H1 (cell line): ENCODE measurements at regions not wholly inside any gene's neighbourhood (a gene's known extent, or its start where the extent isn't known, plus 50 kb on each side); places are given as distances from the start of the nearest gene placed in this dataset.

ENCODE experiments used
- CTCF ChIA-PET: fragments of 300-600 bp; sonication (Branson Sonifier 250); formaldehyde crosslinking; loops from one replicate; lab custom pipeline; 2021; ENCODE audit not compliant: partially characterized antibody; lab: Charles Lee
- POLR2A ChIA-PET: fragments of 300-600 bp; sonication (Branson Sonifier 250); formaldehyde crosslinking; loops from one replicate; lab custom pipeline; 2021; ENCODE audit warnings: inconsistent platforms; ENCODE audit not compliant: partially characterized antibody; lab: Charles Lee
- DNase-seq, 2 experiments: peaks; one replicate each; pipeline versions ENCODE4 v3.0.0 to v3.0.0-alpha.2; 2010 to 2022; ENCODE audit warnings: low spot score in 2 of 2, low read depth in 1 of 2, mixed read lengths in 1 of 2
- FAIRE-seq: peaks from 2 replicates; lab custom pipeline; 2011; peaks lifted over from hg19 to GRCh38; lab: Jason Lieb, UNC
- H2AFZ ChIP-seq: 2 replicates; pipeline ENCODE4 v1.8.1; 2012; ENCODE audit warnings: low read length, inconsistent platforms
- H2AK5ac ChIP-seq: 2 replicates; pipeline ENCODE4 v1.6.1; 2013; ENCODE audit warnings: low read depth, low read length
- H2BK120ac ChIP-seq: replicated peaks from 2 replicates; pipeline ENCODE3; 2013; ENCODE audit warnings: low read depth, low read length, inconsistent platforms
- H2BK12ac ChIP-seq: 2 replicates; pipeline ENCODE4 v1.6.1; 2013; ENCODE audit warnings: low read depth, low read length
- H2BK15ac ChIP-seq: 2 replicates; pipeline ENCODE4 v1.6.1; 2013; ENCODE audit warnings: low read length
- H2BK20ac ChIP-seq: 2 replicates; pipeline ENCODE4 v1.6.1; 2013; ENCODE audit warnings: low read length
- H2BK5ac ChIP-seq: 2 replicates; pipeline ENCODE4 v1.6.1; 2013; ENCODE audit warnings: low read depth, low read length
- H3K14ac ChIP-seq: 2 replicates; pipeline ENCODE4 v1.6.1; 2013; ENCODE audit warnings: inconsistent platforms; ENCODE audit not compliant: insufficient read length
- H3K18ac ChIP-seq: 2 replicates; pipeline ENCODE4 v1.6.1; 2013; ENCODE audit warnings: low read length; ENCODE audit errors: extremely low read depth
- H3K23ac ChIP-seq: 2 replicates; pipeline ENCODE4 v1.6.1; 2013; ENCODE audit warnings: inconsistent platforms; ENCODE audit not compliant: insufficient read length
- H3K23me2 ChIP-seq: 2 replicates; pipeline ENCODE4 v1.6.1; 2013; ENCODE audit warnings: low read depth, low read length
- H3K27ac ChIP-seq: 2 replicates; pipeline ENCODE4 v1.6.1; 2011; ENCODE audit warnings: low read depth, low read length, inconsistent platforms
- H3K27me3 ChIP-seq, 4 experiments: replicated peaks in 1 of 4; 1 replicate in 1 of 4; 2 replicates in 3 of 4; pipeline versions ENCODE4 v1.6.1 to v1.8.1; 2011 to 2013; ENCODE audit warnings: low read length in 3 of 4, mild to moderate bottlenecking in 3 of 4, inconsistent platforms in 2 of 4, mixed read lengths in 2 of 4, moderate library complexity in 1 of 4; ENCODE audit not compliant: control insufficient read depth in 3 of 4, insufficient read depth in 3 of 4; ENCODE audit errors: extremely low read depth in 1 of 4
- H3K36me3 ChIP-seq, 4 experiments: 2 replicates each; pipeline versions ENCODE4 v1.6.1 to v1.8.1; 2011 to 2013; ENCODE audit warnings: mild to moderate bottlenecking in 4 of 4, low read length in 3 of 4, moderate library complexity in 2 of 4, control low read depth in 1 of 4, inconsistent platforms in 1 of 4; ENCODE audit not compliant: insufficient read depth in 4 of 4, control insufficient read depth in 2 of 4
- H3K4ac ChIP-seq: replicated peaks from 2 replicates; pipeline ENCODE3; 2013; ENCODE audit warnings: low read length, low read depth, mixed read lengths, inconsistent platforms; ENCODE audit not compliant: insufficient read length
- H3K4me1 ChIP-seq, 4 experiments: replicated peaks in 1 of 4; 1 replicate in 1 of 4; 2 replicates in 3 of 4; pipeline versions ENCODE4 v1.6.1 to v1.8.1; 2011 to 2013; ENCODE audit warnings: low read length in 3 of 4, inconsistent platforms in 2 of 4, mixed read lengths in 1 of 4; ENCODE audit not compliant: insufficient read depth in 4 of 4, control insufficient read depth in 3 of 4
- H3K4me2 ChIP-seq, 2 experiments: 2 replicates each; pipeline versions ENCODE4 v1.6.1 to v1.8.1; 2011 to 2013; ENCODE audit warnings: low read depth in 2 of 2, low read length in 2 of 2, control low read depth in 1 of 2, inconsistent platforms in 1 of 2, mild to moderate bottlenecking in 1 of 2; ENCODE audit not compliant: insufficient read depth in 1 of 2
- H3K4me3 ChIP-seq, 4 experiments: fragments of 200-600, 300-600 bp in 1 of 4; sonication (generic), shearing (Covaris generic), sonication (Bioruptor Twin) in 1 of 4; 2 replicates each; pipeline versions ENCODE4 v1.5.1 to v1.8.1; 2011 to 2016; ENCODE audit warnings: low read length in 4 of 4, low read depth in 3 of 4, control low read depth in 2 of 4, inconsistent platforms in 2 of 4, mild to moderate bottlenecking in 2 of 4, mixed read lengths in 1 of 4, moderate library complexity in 1 of 4; ENCODE audit not compliant: insufficient read depth in 2 of 4; ENCODE audit errors: extremely low read depth in 1 of 4
- H3K56ac ChIP-seq: replicated peaks from 2 replicates; pipeline ENCODE3; 2013; ENCODE audit warnings: low read depth, mild to moderate bottlenecking, mixed read lengths, low read length, inconsistent platforms; ENCODE audit not compliant: insufficient read length
- H3K79me1 ChIP-seq: 2 replicates; pipeline ENCODE4 v1.6.1; 2013; ENCODE audit warnings: low read depth, low read length, control low read depth
- H3K79me2 ChIP-seq, 2 experiments: 2 replicates each; pipeline versions ENCODE4 v1.6.1 to v1.8.1; 2012 to 2013; ENCODE audit warnings: low read length in 2 of 2, mild to moderate bottlenecking in 2 of 2, inconsistent platforms in 1 of 2; ENCODE audit not compliant: insufficient read depth in 2 of 2, control insufficient read depth in 1 of 2
- H3K9ac ChIP-seq, 4 experiments: replicated peaks in 1 of 4; 1 replicate in 1 of 4; 2 replicates in 3 of 4; pipeline versions ENCODE4 v1.6.1 to v1.8.1; 2011 to 2013; ENCODE audit warnings: low read depth in 3 of 4, low read length in 3 of 4, control low read depth in 2 of 4, mild to moderate bottlenecking in 2 of 4, moderate library complexity in 2 of 4, inconsistent platforms in 1 of 4; ENCODE audit errors: extremely low read depth in 1 of 4
- H3K9me3 ChIP-seq, 2 experiments: 2 replicates each; pipeline versions ENCODE4 v1.6.1 to v1.8.1; 2012 to 2013; ENCODE audit warnings: mild to moderate bottlenecking in 2 of 2, moderate library complexity in 2 of 2, control low read depth in 1 of 2, inconsistent platforms in 1 of 2, low read depth in 1 of 2, low read length in 1 of 2, mixed read lengths in 1 of 2; ENCODE audit not compliant: insufficient read depth in 2 of 2
- H4K20me1 ChIP-seq, 2 experiments: replicated peaks in 1 of 2; 2 replicates each; pipeline versions ENCODE3 to v1.8.1; 2011 to 2013; ENCODE audit warnings: inconsistent platforms in 2 of 2, low read length in 2 of 2, mild to moderate bottlenecking in 1 of 2; ENCODE audit not compliant: insufficient read depth in 2 of 2, control insufficient read depth in 1 of 2
- H4K5ac ChIP-seq: 2 replicates; pipeline ENCODE4 v1.6.1; 2013; ENCODE audit warnings: low read length, low read depth, mixed read lengths, inconsistent platforms; ENCODE audit not compliant: insufficient read length
- H4K8ac ChIP-seq: 2 replicates; pipeline ENCODE4 v1.8.0; 2013; ENCODE audit warnings: mild to moderate bottlenecking, moderate library complexity, low read length, inconsistent platforms; ENCODE audit not compliant: insufficient read depth; ENCODE audit errors: extremely low read depth
- H4K91ac ChIP-seq: replicated peaks from 2 replicates; pipeline ENCODE3; 2013; ENCODE audit warnings: low read length, mixed read lengths, inconsistent platforms; ENCODE audit not compliant: insufficient read length
- CHD7 ChIP-seq: fragments of 300-600 bp; sonication (generic); IDR thresholded peaks from 2 replicates; pipeline ENCODE4 v1.7.1; 2012; ENCODE audit warnings: low read length, moderate library complexity, mild to moderate bottlenecking, inconsistent platforms; ENCODE audit not compliant: insufficient replicate concordance
- WGBS, 2 experiments: shearing (Covaris generic) in 1 of 2; methylation state at CpG; one replicate each; pipeline versions ENCODE4 v1.1.6 to v1.1.7; 2013 to 2015; ENCODE audit warnings: low lambda C conversion rate in 2 of 2, mixed read lengths in 2 of 2, inconsistent platforms in 1 of 2, low coverage in 1 of 2, missing lambda C conversion rate in 1 of 2; ENCODE audit not compliant: insufficient replicate concordance in 2 of 2, insufficient coverage in 1 of 2, insufficient read length in 1 of 2; ENCODE audit errors: extremely low coverage in 1 of 2, missing lambda C conversion rate in 1 of 2; 5-methylcytosine and 5-hydroxymethylcytosine counted together

GRCh38 chr14:71286126-71286525 lies 378.9 kb downstream of the PCNX1 start:
- H3K4me2 ChIP-seq, result no peak overlapping the region
- no peak overlapping the region for H4K8ac ChIP-seq
- H3K79me1 ChIP-seq, result no peaks in the 10 kb centered on the region
- peaks cover 0 to 3% of the 10 kb centered on the region in 2 experiments; a peak in 2 of 4 replicates for H3K9me3 ChIP-seq
- H3K27ac ChIP-seq, result no peak overlapping the region
- ChIA-PET CTCF (no interaction called here), POLR2A (no interaction called here)
- H3K23ac ChIP-seq, result no peak overlapping the region
- no peak overlapping the region for H2BK5ac ChIP-seq
- no peak overlapping the region for H4K5ac ChIP-seq
- no peaks in the 10 kb centered on the region for H3K23me2 ChIP-seq
- H3K27me3 ChIP-seq, result no peaks in the 10 kb centered on the region
- no peak overlapping the region for H3K9ac ChIP-seq
- no peak overlapping the region for H3K56ac ChIP-seq
- FAIRE-seq (no peak), DNase-seq (no peak)
- H2BK15ac ChIP-seq, result no peak overlapping the region
- H2BK12ac ChIP-seq, result no peak overlapping the region
- 89% methylated on average over 1 of the region's 1 CpG; no CpG with 5 or more reads in 1 of the 2 experiments for WGBS, 2 experiments
- no peak overlapping the region for H4K91ac ChIP-seq
- no peak overlapping the region for H2BK20ac ChIP-seq
- H3K4me3 ChIP-seq, result no peak overlapping the region
- no peaks in the 10 kb centered on the region for H3K79me2 ChIP-seq
- no peaks in the 10 kb centered on the region for H4K20me1 ChIP-seq
- H3K4ac ChIP-seq, result no peak overlapping the region
- H2AK5ac ChIP-seq, result no peak overlapping the region
- no peaks in the 10 kb centered on the region for H3K4me1 ChIP-seq
- H3K14ac ChIP-seq, result no peak overlapping the region
- no peak overlapping the region for H3K18ac ChIP-seq
- no peak overlapping the region for H2AFZ ChIP-seq
- no peaks in the 10 kb centered on the region for H3K36me3 ChIP-seq
- no peak overlapping the region for H2BK120ac ChIP-seq
- no peak for TF ChIP-seq CHD7
